IMR-90 (cell line): ENCODE measurements at regions not wholly inside any gene's neighbourhood (a gene's known extent, or its start where the extent isn't known, plus 50 kb on each side); places are given as distances from the start of the nearest gene placed in this dataset.

Source experiments
- ATAC-seq: fragments of 200-7000 bp; cut with Tn5 transposase; 2 replicates; pipeline ENCODE4 v1.9.1; 2020; ENCODE audit warnings: low read depth, mild to moderate bottlenecking, moderate library complexity
- BruUV-seq: library from RNA; stranded (reverse); fragments of 400-500 nt; replicated peaks from 2 replicates; lab custom pipeline; 2021; lab: Mats Ljungman, UMichigan
- CTCF ChIA-PET: fragments of 300-600 bp; formaldehyde crosslinking; extraction: SDS; loops from one replicate; lab custom pipeline; 2021; ENCODE audit warnings: antibody characterized with exemption; lab: Yijun Ruan, JAX
- POLR2A ChIA-PET: fragments of 300-600 bp; sonication (Branson Sonifier 250); formaldehyde crosslinking; loops from one replicate; lab custom pipeline; 2022; ENCODE audit warnings: antibody characterized with exemption; ENCODE audit not compliant: unreplicated experiment; lab: Charles Lee
- DNase-seq: peaks from one replicate; pipeline ENCODE4 v3.0.0; 2013
- H2AFZ ChIP-seq: replicated peaks from 2 replicates; pipeline ENCODE3; 2013; ENCODE audit warnings: low read length, mild to moderate bottlenecking; ENCODE audit not compliant: poor library complexity
- H2AK5ac ChIP-seq: 2 replicates; pipeline ENCODE4 v1.6.1; 2013; ENCODE audit warnings: low read depth, low read length, inconsistent platforms
- H2AK9ac ChIP-seq: replicated peaks from 2 replicates; pipeline ENCODE3; 2013; ENCODE audit warnings: mild to moderate bottlenecking, low read depth, low read length, moderate library complexity; ENCODE audit not compliant: poor library complexity
- H2BK120ac ChIP-seq: 2 replicates; pipeline ENCODE4 v1.6.1; 2013; ENCODE audit warnings: low read depth, low read length, inconsistent platforms
- H2BK15ac ChIP-seq: 3 replicates; pipeline ENCODE4 v1.6.1; 2013; ENCODE audit warnings: low read depth, low read length, inconsistent platforms
- H2BK20ac ChIP-seq: 2 replicates; pipeline ENCODE4 v1.6.1; 2013; ENCODE audit warnings: low read depth, mild to moderate bottlenecking, inconsistent platforms, low read length, moderate library complexity
- H2BK5ac ChIP-seq: 2 replicates; pipeline ENCODE4 v1.6.1; 2013; ENCODE audit warnings: mild to moderate bottlenecking, low read depth, low read length, inconsistent platforms; ENCODE audit not compliant: poor library complexity, severe bottlenecking
- H3K14ac ChIP-seq: replicated peaks from 2 replicates; pipeline ENCODE4 v1.6.1; 2013; ENCODE audit warnings: low read depth, low read length, inconsistent platforms
- H3K18ac ChIP-seq: 2 replicates; pipeline ENCODE4 v1.6.1; 2013; ENCODE audit warnings: low read depth, low read length, control low read depth
- H3K23ac ChIP-seq: 2 replicates; pipeline ENCODE4 v1.6.1; 2013; ENCODE audit warnings: low read depth, low read length, inconsistent platforms
- H3K27ac ChIP-seq: 2 replicates; pipeline ENCODE4 v1.5.1; 2013; ENCODE audit warnings: mild to moderate bottlenecking, control low read depth, low read length; ENCODE audit not compliant: insufficient read depth
- H3K27me3 ChIP-seq: 2 replicates; pipeline ENCODE4 v1.6.1; 2013; ENCODE audit warnings: low read length; ENCODE audit not compliant: control insufficient read depth, insufficient read depth
- H3K36me3 ChIP-seq: 2 replicates; pipeline ENCODE4 v1.6.1; 2013; ENCODE audit warnings: low read length, mixed read lengths; ENCODE audit not compliant: control insufficient read depth, insufficient read depth
- H3K4ac ChIP-seq: 2 replicates; pipeline ENCODE4 v1.6.1; 2013; ENCODE audit warnings: low read depth, low read length, inconsistent platforms
- H3K4me1 ChIP-seq: 2 replicates; pipeline ENCODE4 v1.6.1; 2013; ENCODE audit warnings: low read length, mixed read lengths; ENCODE audit not compliant: control insufficient read depth, insufficient read depth
- H3K4me2 ChIP-seq: 2 replicates; pipeline ENCODE4 v1.6.1; 2013; ENCODE audit warnings: low read depth, mild to moderate bottlenecking, control low read depth, low read length, moderate library complexity
- H3K4me3 ChIP-seq: 2 replicates; pipeline ENCODE4 v1.5.1; 2013; ENCODE audit warnings: low read depth, mild to moderate bottlenecking, control low read depth, low read length, moderate library complexity; ENCODE audit not compliant: insufficient read depth
- H3K56ac ChIP-seq: 2 replicates; pipeline ENCODE4 v1.6.1; 2013; ENCODE audit warnings: low read length, inconsistent platforms; ENCODE audit not compliant: insufficient read depth; ENCODE audit errors: extremely low read depth
- H3K79me1 ChIP-seq, 2 experiments: 2 replicates each; pipeline ENCODE4 v1.6.1; 2013; ENCODE audit warnings: low read length in 2 of 2, inconsistent platforms in 1 of 2, low read depth in 1 of 2
- H3K9ac ChIP-seq: 2 replicates; pipeline ENCODE4 v1.6.1; 2013; ENCODE audit warnings: low read depth, low read length, control low read depth
- H3K9me1 ChIP-seq: 2 replicates; pipeline ENCODE4 v1.6.1; 2013; ENCODE audit warnings: low read length, inconsistent platforms; ENCODE audit not compliant: insufficient read depth
- H3K9me3 ChIP-seq: 2 replicates; pipeline ENCODE4 v1.6.1; 2013; ENCODE audit warnings: low read length; ENCODE audit not compliant: control insufficient read depth, insufficient read depth
- H4K20me1 ChIP-seq: 2 replicates; pipeline ENCODE4 v1.6.1; 2013; ENCODE audit warnings: low read length, inconsistent platforms; ENCODE audit not compliant: insufficient read depth
- H4K5ac ChIP-seq: 2 replicates; pipeline ENCODE4 v1.6.1; 2013; ENCODE audit warnings: mild to moderate bottlenecking, low read depth, low read length, control low read depth
- H4K8ac ChIP-seq, 2 experiments: 2 replicates each; pipeline ENCODE4 v1.6.1; 2013; ENCODE audit warnings: low read depth in 2 of 2, low read length in 2 of 2, control low read depth in 1 of 2, inconsistent platforms in 1 of 2
- H4K91ac ChIP-seq: 2 replicates; pipeline ENCODE4 v1.6.1; 2013; ENCODE audit warnings: low read depth, low read length, inconsistent platforms; ENCODE audit not compliant: insufficient read depth
- BHLHE40 ChIP-seq: fragments of 150-350 bp; IDR thresholded peaks from 2 replicates; pipeline ENCODE4 v1.6.1; 2016; ENCODE audit warnings: mild to moderate bottlenecking, low read depth, low read length
- CEBPB ChIP-seq: IDR thresholded peaks from 2 replicates; pipeline ENCODE4 v1.6.1; 2012; ENCODE audit warnings: low read depth, low read length, improper control_type of control experiment
- CHD1 ChIP-seq: IDR thresholded peaks from 2 replicates; pipeline ENCODE4 v1.6.1; 2012; ENCODE audit warnings: low read depth, low read length, improper control_type of control experiment
- CTCF ChIP-seq: conservative IDR thresholded peaks from 2 replicates; pipeline ENCODE4 v1.5.1; 2012; ENCODE audit warnings: mild to moderate bottlenecking, low read depth, low read length, improper control_type of control experiment
- FOS ChIP-seq: fragments of 150-350 bp; IDR thresholded peaks from 2 replicates; pipeline ENCODE4 v1.6.1; 2016; ENCODE audit warnings: low read depth, low read length
- MAFK ChIP-seq: IDR thresholded peaks from 2 replicates; pipeline ENCODE4 v1.6.1; 2012; ENCODE audit warnings: low read depth, low read length, improper control_type of control experiment
- MAZ ChIP-seq: IDR thresholded peaks from 2 replicates; pipeline ENCODE4 v1.6.1; 2012; ENCODE audit warnings: low read depth, mild to moderate bottlenecking, low read length, improper control_type of control experiment, moderate library complexity, borderline replicate concordance
- MXI1 ChIP-seq: IDR thresholded peaks from 2 replicates; pipeline ENCODE4 v1.6.1; 2012; ENCODE audit warnings: low read depth, mild to moderate bottlenecking, low read length, moderate library complexity, borderline replicate concordance
- NFE2L2 ChIP-seq: fragments of 150-350 bp; IDR thresholded peaks from 2 replicates; pipeline ENCODE4 v1.6.1; 2016; ENCODE audit warnings: low read depth, mild to moderate bottlenecking, low read length
- POLR2A ChIP-seq: IDR thresholded peaks from 2 replicates; pipeline ENCODE4 v1.6.1; 2012; ENCODE audit warnings: mild to moderate bottlenecking, low read depth, low read length
- RAD21 ChIP-seq: IDR thresholded peaks from 2 replicates; pipeline ENCODE4 v1.6.1; 2012; ENCODE audit warnings: low read length, improper control_type of control experiment
- RCOR1 ChIP-seq: IDR thresholded peaks from 2 replicates; pipeline ENCODE4 v1.6.1; 2012; ENCODE audit warnings: mild to moderate bottlenecking, low read length, improper control_type of control experiment; ENCODE audit not compliant: insufficient replicate concordance
- RFX5 ChIP-seq: IDR thresholded peaks from 2 replicates; pipeline ENCODE4 v1.8.0; 2012; ENCODE audit warnings: low read depth, mild to moderate bottlenecking, low read length, moderate library complexity
- SMC3 ChIP-seq: fragments of 150-350 bp; IDR thresholded peaks from 2 replicates; pipeline ENCODE4 v1.6.1; 2016; ENCODE audit warnings: low read depth, mild to moderate bottlenecking, antibody characterized with exemption, low read length, moderate library complexity
- USF2 ChIP-seq: fragments of 150-350 bp; IDR thresholded peaks from 2 replicates; pipeline ENCODE4 v1.6.1; 2017; ENCODE audit warnings: mild to moderate bottlenecking, antibody characterized with exemption, low read length, low read depth
- WGBS, 2 experiments: methylation state at CpG; one replicate each; pipeline versions ENCODE4 v1.1.5 to v1.1.7; 2013; ENCODE audit warnings: missing lambda C conversion rate in 2 of 2; ENCODE audit not compliant: insufficient read length in 1 of 2; ENCODE audit errors: extremely low coverage in 2 of 2; 5-methylcytosine and 5-hydroxymethylcytosine counted together
- dilution Hi-C: fragments of 300-500 bp; cut with HindIII; formaldehyde crosslinking; loops from one replicate; pipeline ENCODE4 v1.14.3; 2018; ENCODE audit warnings: low sequenced_read_pairs; ENCODE audit not compliant: unreplicated experiment
- in situ Hi-C: fragments of 300-500 bp; cut with MboI; formaldehyde crosslinking; loops from 3 replicates; pipeline ENCODE4 v1.14.3; 2019; ENCODE audit warnings: low sequenced_read_pairs, inconsistent platforms, mixed read lengths
- intact Hi-C: fragments of 100-400 bp; cut with micrococcal nuclease; formaldehyde crosslinking; loops from 2 replicates; pipeline ENCODE4 v1.10.0; 2022
- TF ChIP-seq, protein P1 (sequence below): fragments of 150-350 bp; IDR thresholded peaks from 2 replicates; pipeline ENCODE4 v1.6.1; 2016; ENCODE audit warnings: low read depth, mild to moderate bottlenecking, low read length, moderate library complexity, borderline replicate concordance

DNA sequence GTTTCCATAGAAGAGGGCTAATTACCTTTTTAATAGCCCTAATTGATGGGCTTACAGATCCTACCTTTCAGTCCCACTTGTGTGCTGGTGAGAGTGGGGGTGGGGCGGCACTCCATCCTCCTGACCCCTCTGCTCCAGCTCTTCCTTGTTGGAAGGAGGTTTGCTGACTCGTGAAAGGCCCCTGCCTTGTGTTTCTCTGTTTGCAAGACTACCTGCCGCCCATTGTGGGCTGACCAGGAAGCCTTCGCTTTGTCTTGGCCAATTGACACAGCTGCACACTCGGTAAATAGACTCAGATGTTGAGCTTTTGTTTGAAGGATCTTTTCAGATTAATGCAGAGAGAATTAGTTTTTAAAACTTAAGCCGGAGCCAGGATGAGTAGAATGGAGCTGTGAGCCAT lies 197.3 kb upstream of the HES1 start:
- H4K20me1 ChIP-seq: no peaks in the 10 kb centered on the region
- no peak overlapping the region for H2BK5ac ChIP-seq
- POLR2A ChIA-PET: no interaction called here
- H2AK5ac ChIP-seq: no peak overlapping the region
- no peak overlapping the region for H4K91ac ChIP-seq
- H3K9me3 ChIP-seq: no peaks in the 10 kb centered on the region
- dilution Hi-C loops: no loop called here
- no peak overlapping the region for H2AK9ac ChIP-seq
- no peak for DNase-seq
- no peak for TF ChIP-seq MAZ
- no peak for TF ChIP-seq CTCF
- TF ChIP-seq USF2: no peak
- no peak for TF ChIP-seq RAD21
- no peak for TF ChIP-seq BHLHE40
- no peak for TF ChIP-seq NFE2L2
- TF ChIP-seq CHD1: no peak
- no peak for TF ChIP-seq RCOR1
- no peak for TF ChIP-seq CEBPB
- no peak for TF ChIP-seq SMC3
- no peak for TF ChIP-seq FOS
- TF ChIP-seq MAFK: no peak
- TF ChIP-seq, protein P1, sequence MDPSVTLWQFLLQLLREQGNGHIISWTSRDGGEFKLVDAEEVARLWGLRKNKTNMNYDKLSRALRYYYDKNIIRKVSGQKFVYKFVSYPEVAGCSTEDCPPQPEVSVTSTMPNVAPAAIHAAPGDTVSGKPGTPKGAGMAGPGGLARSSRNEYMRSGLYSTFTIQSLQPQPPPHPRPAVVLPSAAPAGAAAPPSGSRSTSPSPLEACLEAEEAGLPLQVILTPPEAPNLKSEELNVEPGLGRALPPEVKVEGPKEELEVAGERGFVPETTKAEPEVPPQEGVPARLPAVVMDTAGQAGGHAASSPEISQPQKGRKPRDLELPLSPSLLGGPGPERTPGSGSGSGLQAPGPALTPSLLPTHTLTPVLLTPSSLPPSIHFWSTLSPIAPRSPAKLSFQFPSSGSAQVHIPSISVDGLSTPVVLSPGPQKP: no peak
- no peak for TF ChIP-seq MXI1
- no peak for TF ChIP-seq RFX5
- no peak for TF ChIP-seq POLR2A
- H3K23ac ChIP-seq: no peak overlapping the region
- H4K5ac ChIP-seq: no peak overlapping the region
- intact Hi-C loops: no loop called here
- no peak overlapping the region for H2BK15ac ChIP-seq
- H3K56ac ChIP-seq: no peak overlapping the region
- H3K4me3 ChIP-seq: no peak overlapping the region
- no peaks in the 10 kb centered on the region for H3K36me3 ChIP-seq
- no peak overlapping the region for H3K4me2 ChIP-seq
- BruUV-seq: no TSS peak
- no peaks in the 10 kb centered on the region for H3K9me1 ChIP-seq
- WGBS, 2 experiments: 90% methylated on average over 2 of the region's 6 CpGs; no CpG with 5 or more reads in 1 of the 2 experiments
- no peak overlapping the region for H3K27ac ChIP-seq
- no peak overlapping the region for H2AFZ ChIP-seq
- H3K4me1 ChIP-seq: no peaks in the 10 kb centered on the region
- ATAC-seq: no peak
- no peak overlapping the region for H3K4ac ChIP-seq
- no peak overlapping the region for H3K14ac ChIP-seq
- no peak overlapping the region for H3K18ac ChIP-seq
- H2BK120ac ChIP-seq: no peak overlapping the region
- no peak overlapping the region for H3K9ac ChIP-seq
- peaks cover 21% of the 10 kb centered on the region for H3K27me3 ChIP-seq
- CTCF ChIA-PET: interaction anchor here (0.6 kb wide), 1 partner anchor 284 kb away, joined by 3 read pairs; no protein-coding TSS in a partner anchor
- in situ Hi-C loops: no loop called here
- H4K8ac ChIP-seq: no peak overlapping the region
- no peaks in the 10 kb centered on the region for H3K79me1 ChIP-seq
- no peak overlapping the region for H2BK20ac ChIP-seq
